RWPE2 (cell line): ENCODE measurements at regions not wholly inside any gene's neighbourhood (a gene's known extent, or its start where the extent isn't known, plus 50 kb on each side); places are given as distances from the start of the nearest gene placed in this dataset.

ENCODE experiments used
- ATAC-seq: fragments of 200-7000 bp; cut with Tn5 transposase; 3 replicates; pipeline ENCODE4 v1.9.1; 2021; ENCODE audit warnings: low read depth
- DNase-seq: peaks from one replicate; pipeline ENCODE4 v3.0.0-alpha.2; 2020; ENCODE audit warnings: low spot score
- H3K27ac ChIP-seq: fragments of 450-650 bp; 2 replicates; pipeline ENCODE4 v1.5.1; 2017; ENCODE audit warnings: mild to moderate bottlenecking; ENCODE audit not compliant: poor library complexity, severe bottlenecking
- H3K27me3 ChIP-seq: fragments of 250-450 bp; sonication (Bioruptor Pico); 2 replicates; pipeline ENCODE4 v1.5.1; 2021; ENCODE audit warnings: mild to moderate bottlenecking, moderate library complexity; ENCODE audit not compliant: insufficient read depth, poor library complexity, severe bottlenecking
- H3K36me3 ChIP-seq: fragments of 250-450 bp; sonication (Bioruptor Pico); 2 replicates; pipeline ENCODE4 v1.5.1; 2020; ENCODE audit warnings: low read depth, mild to moderate bottlenecking, moderate library complexity
- H3K4me1 ChIP-seq: fragments of 250-450 bp; sonication (Bioruptor Pico); 2 replicates; pipeline ENCODE4 v1.5.1; 2021; ENCODE audit warnings: mild to moderate bottlenecking, moderate library complexity; ENCODE audit not compliant: insufficient read depth, poor library complexity, severe bottlenecking
- H3K4me3 ChIP-seq: fragments of 250-450 bp; sonication (Bioruptor Pico); 2 replicates; pipeline ENCODE4 v1.5.1; 2021; ENCODE audit warnings: mild to moderate bottlenecking, moderate library complexity; ENCODE audit not compliant: severe bottlenecking
- H3K9me3 ChIP-seq: fragments of 250-450 bp; sonication (Bioruptor Pico); 2 replicates; pipeline ENCODE4 v1.5.1; 2021; ENCODE audit warnings: mild to moderate bottlenecking, moderate library complexity; ENCODE audit not compliant: severe bottlenecking
- TF ChIP-seq, protein P1 (sequence below): fragments of 450-650 bp; IDR thresholded peaks from one replicate; pipeline ENCODE4 v1.5.1; 2017; ENCODE audit warnings: mild to moderate bottlenecking, moderate library complexity; ENCODE audit not compliant: poor library complexity, severe bottlenecking

GRCh38 chr5:1973391-1974013 lies 90.8 kb upstream of the IRX4 start:
- no peaks in the 10 kb centered on the region for H3K27me3 ChIP-seq
- H3K4me1 ChIP-seq = peaks cover 31% of the 10 kb centered on the region
- no peaks in the 10 kb centered on the region for H3K36me3 ChIP-seq
- H3K27ac ChIP-seq = peak overlapping the region; percentile 93
- TF ChIP-seq, protein P1, sequence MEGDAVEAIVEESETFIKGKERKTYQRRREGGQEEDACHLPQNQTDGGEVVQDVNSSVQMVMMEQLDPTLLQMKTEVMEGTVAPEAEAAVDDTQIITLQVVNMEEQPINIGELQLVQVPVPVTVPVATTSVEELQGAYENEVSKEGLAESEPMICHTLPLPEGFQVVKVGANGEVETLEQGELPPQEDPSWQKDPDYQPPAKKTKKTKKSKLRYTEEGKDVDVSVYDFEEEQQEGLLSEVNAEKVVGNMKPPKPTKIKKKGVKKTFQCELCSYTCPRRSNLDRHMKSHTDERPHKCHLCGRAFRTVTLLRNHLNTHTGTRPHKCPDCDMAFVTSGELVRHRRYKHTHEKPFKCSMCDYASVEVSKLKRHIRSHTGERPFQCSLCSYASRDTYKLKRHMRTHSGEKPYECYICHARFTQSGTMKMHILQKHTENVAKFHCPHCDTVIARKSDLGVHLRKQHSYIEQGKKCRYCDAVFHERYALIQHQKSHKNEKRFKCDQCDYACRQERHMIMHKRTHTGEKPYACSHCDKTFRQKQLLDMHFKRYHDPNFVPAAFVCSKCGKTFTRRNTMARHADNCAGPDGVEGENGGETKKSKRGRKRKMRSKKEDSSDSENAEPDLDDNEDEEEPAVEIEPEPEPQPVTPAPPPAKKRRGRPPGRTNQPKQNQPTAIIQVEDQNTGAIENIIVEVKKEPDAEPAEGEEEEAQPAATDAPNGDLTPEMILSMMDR = no peak
- no peaks in the 10 kb centered on the region for H3K9me3 ChIP-seq
- ATAC-seq (peak; percentile 93), DNase-seq (no peak)
- H3K4me3 ChIP-seq = peak overlapping the region; percentile 1

- TF ChIP-seq, protein P1 = no peak
- DNase-seq (no peak), ATAC-seq (no peak)
- H3K9me3 ChIP-seq = no peaks in the 10 kb centered on the region
- no peaks in the 10 kb centered on the region for H3K27me3 ChIP-seq
- H3K27ac ChIP-seq = no peak overlapping the region
- peaks cover 31% of the 10 kb centered on the region for H3K4me1 ChIP-seq
- H3K4me3 ChIP-seq = no peak overlapping the region
- no peaks in the 10 kb centered on the region for H3K36me3 ChIP-seq
Measured at GRCh38 chr5:1971944-1972343, 89.2 kb upstream of the IRX4 start.

DNA sequence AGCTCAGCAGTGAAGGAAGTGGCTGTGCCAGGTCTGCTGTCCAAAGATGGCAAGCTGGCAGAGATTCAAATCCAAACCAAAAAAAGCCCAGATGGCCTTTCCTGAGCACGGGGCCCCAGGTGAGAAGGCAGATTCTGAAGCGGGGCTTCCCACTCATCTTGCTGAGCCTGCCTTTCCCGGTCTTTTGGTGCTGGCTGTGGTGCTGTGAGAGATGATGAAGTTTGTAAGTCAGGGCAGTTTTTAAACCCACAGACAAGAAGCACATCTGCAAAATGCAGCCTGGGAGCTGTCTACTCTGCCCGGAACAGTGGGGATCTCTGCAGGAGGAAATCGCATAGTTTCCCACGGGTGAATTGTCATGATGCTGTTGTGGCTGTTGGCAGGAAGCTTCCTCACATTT lies 85.0 kb upstream of the IRX4 start:
- H3K4me1 ChIP-seq = peaks cover 9% of the 10 kb centered on the region
- no peaks in the 10 kb centered on the region for H3K36me3 ChIP-seq
- no peak for DNase-seq
- TF ChIP-seq, protein P1 = no peak
- no peaks in the 10 kb centered on the region for H3K9me3 ChIP-seq
- H3K27ac ChIP-seq = no peak overlapping the region
- ATAC-seq = no peak
- no peaks in the 10 kb centered on the region for H3K27me3 ChIP-seq
- no peak overlapping the region for H3K4me3 ChIP-seq

- H3K36me3 ChIP-seq = no peaks in the 10 kb centered on the region
- H3K9me3 ChIP-seq = no peaks in the 10 kb centered on the region
- H3K27me3 ChIP-seq = no peaks in the 10 kb centered on the region
- TF ChIP-seq, protein P1 = no peak
- no peak overlapping the region for H3K4me3 ChIP-seq
- ATAC-seq = no peak
- H3K27ac ChIP-seq = no peak overlapping the region
- DNase-seq = no peak
- peaks cover 17% of the 10 kb centered on the region for H3K4me1 ChIP-seq
Measured at GRCh38 chr5:1966461-1966860, 83.7 kb upstream of the IRX4 start.

GRCh38 chr5:1965925-1966324 lies 83.2 kb upstream of the IRX4 start:
- no peaks in the 10 kb centered on the region for H3K27me3 ChIP-seq

More at GRCh38 chr5:1965925-1966324, 83.2 kb upstream of the IRX4 start:
- Histone ChIP-seq H3K36me3 (no peaks in the 10 kb centered on the region), H3K4me1 (peaks cover 17% of the 10 kb centered on the region), H3K9me3 (no peaks in the 10 kb centered on the region), H3K4me3 (no peak overlapping the region), H3K27ac (no peak overlapping the region)
- ATAC-seq = no peak
- DNase-seq = no peak
- TF ChIP-seq, protein P1 = no peak
